Body of pancreas (tissue), 4 donors: ENCODE measurements at regions not wholly inside any gene's neighbourhood (a gene's known extent, or its start where the extent isn't known, plus 50 kb on each side); places are given as distances from the start of the nearest gene placed in this dataset.
A peak's percentile ranks its signal among the peaks of the same experiment; 100 is the strongest.

Experiments used
- ATAC-seq: fragments of 150-250 bp; one replicate; pipeline ENCODE4 v1.9.1; 2016
- DNase-seq, 4 donors: peaks; one replicate each; pipeline ENCODE4 v3.0.0-alpha.2; 2019
- H3K27ac ChIP-seq, 4 donors: fragments of 200-600 bp; sonication (generic); 1 replicate in 3 of 4; 2 replicates in 1 of 4; pipeline versions ENCODE4 v1.5.1 to v1.6.1; 2016 to 2019; ENCODE audit warnings: mild to moderate bottlenecking in 1 of 4, mixed read lengths in 1 of 4, moderate library complexity in 1 of 4
- H3K27me3 ChIP-seq, 2 donors: fragments of 200-600 bp; sonication (generic); one replicate each; pipeline ENCODE4 v1.6.0; 2016; ENCODE audit warnings: mild to moderate bottlenecking in 1 of 2
- H3K36me3 ChIP-seq, 2 donors: fragments of 200-600 bp; sonication (generic); replicated peaks in 1 of 2; 2 replicates each; pipeline ENCODE4 v1.5.1; 2016; ENCODE audit warnings: low read depth in 2 of 2; ENCODE audit not compliant: insufficient read depth in 1 of 2
- H3K4me1 ChIP-seq: fragments of 200-600 bp; sonication (generic); one replicate; pipeline ENCODE4 v1.6.0; 2016
- H3K4me3 ChIP-seq, 2 donors: fragments of 200-600 bp; sonication (generic); 1 replicate in 1 of 2; 2 replicates in 1 of 2; pipeline ENCODE4 v1.5.1; 2016 to 2019
- H3K9me3 ChIP-seq, 3 donors: fragments of 200-600 bp; sonication (generic); 1 replicate in 2 of 3; 2 replicates in 1 of 3; pipeline ENCODE4 v1.5.1; 2016
- CTCF ChIP-seq, 7 experiments: fragments of 450-650 bp in 4 of 7; fragments of 200-600 bp in 3 of 7; sonication (generic) in 3 of 7; IDR thresholded peaks; one replicate each; pipeline ENCODE4 v1.5.1; 2016 to 2019; ENCODE audit warnings: antibody characterized with exemption in 7 of 7
- POLR2A ChIP-seq, 3 donors: fragments of 450-650 bp; IDR thresholded peaks; one replicate each; pipeline ENCODE4 v1.6.1; 2016; ENCODE audit warnings: antibody characterized with exemption in 3 of 3, mild to moderate bottlenecking in 2 of 3
- WGBS, 2 donors: methylation state at CpG; one replicate each; pipeline ENCODE4 v1.1.5; 2017; 5-methylcytosine and 5-hydroxymethylcytosine counted together
- intact Hi-C: fragments of 100-400 bp; cut with DNase I; formaldehyde crosslinking; loops from one replicate; pipeline ENCODE4 v1.15.1; 2023

- no peak for ATAC-seq
- Histone ChIP-seq H3K36me3 (no peaks in the 10 kb centered on the region), H3K27me3 (no peaks in the 10 kb centered on the region), H3K4me3 (no peak overlapping the region), H3K4me1 (no peaks in the 10 kb centered on the region), H3K9me3 (no peaks in the 10 kb centered on the region), H3K27ac (no peak overlapping the region)
- TF ChIP-seq POLR2A (IDR thresholded peaks at IDR 0.05) (no peak), CTCF (IDR thresholded peaks at IDR 0.05) (no peak)
- intact Hi-C loops, result no loop called here
- DNase-seq, result no peak
Observed at GRCh38 chr11:104467404-104467803, 303.5 kb upstream of the PDGFD start.

GRCh38 chr11:104465321-104465720 lies 301.4 kb upstream of the PDGFD start:
- Histone ChIP-seq H3K4me1 (no peaks in the 10 kb centered on the region), H3K27ac (no peak overlapping the region), H3K4me3 (no peak overlapping the region), H3K9me3 (no peaks in the 10 kb centered on the region), H3K27me3 (no peaks in the 10 kb centered on the region), H3K36me3 (no peaks in the 10 kb centered on the region)
- ATAC-seq, result no peak
- no peak for DNase-seq
- no peak for TF ChIP-seq CTCF (IDR thresholded peaks at IDR 0.05)
- TF ChIP-seq POLR2A (IDR thresholded peaks at IDR 0.05), result no peak
- intact Hi-C loops, result no loop called here
- WGBS, 2 donors, result 79 to 92% methylated on average over 1 of the region's 1 CpG

- Histone ChIP-seq H3K27ac (no peak overlapping the region), H3K9me3 (no peaks in the 10 kb centered on the region), H3K27me3 (no peaks in the 10 kb centered on the region), H3K4me1 (no peaks in the 10 kb centered on the region), H3K36me3 (no peaks in the 10 kb centered on the region), H3K4me3 (no peak overlapping the region)
- WGBS, 2 donors, result 61 to 71% methylated on average over 1 of the region's 1 CpG
- intact Hi-C loops, result no loop called here
- TF ChIP-seq CTCF (IDR thresholded peaks at IDR 0.05), result no peak
- no peak for TF ChIP-seq POLR2A (IDR thresholded peaks at IDR 0.05)
- no peak for DNase-seq
- ATAC-seq, result no peak
Observed at GRCh38 chr11:104464691-104465090, 300.7 kb upstream of the PDGFD start.

GRCh38 chr11:104462341-104462740 lies 298.4 kb upstream of the PDGFD start:
- DNase-seq (no peak), ATAC-seq (no peak)
- H3K4me1 ChIP-seq, result no peaks in the 10 kb centered on the region
- no peaks in the 10 kb centered on the region for H3K27me3 ChIP-seq
- 87 to 91% methylated on average over 2 of the region's 2 CpGs for WGBS, 2 donors
- no peak overlapping the region for H3K4me3 ChIP-seq
- intact Hi-C loops, result no loop called here
- no peak overlapping the region for H3K27ac ChIP-seq
- no peaks in the 10 kb centered on the region for H3K36me3 ChIP-seq
- TF ChIP-seq CTCF (IDR thresholded peaks at IDR 0.05) (no peak), POLR2A (IDR thresholded peaks at IDR 0.05) (no peak)
- H3K9me3 ChIP-seq, result no peaks in the 10 kb centered on the region

- intact Hi-C loops, result no loop called here
- ATAC-seq, result peak; percentile 80
- peak; percentile 32 to 59 (median 51) for DNase-seq
- Histone ChIP-seq H3K4me1 (peaks cover 22% of the 10 kb centered on the region), H3K4me3 (no peak overlapping the region), H3K36me3 (no peaks in the 10 kb centered on the region), H3K9me3 (peaks cover 0 to 4% (median 0%) of the 10 kb centered on the region in 3 donors), H3K27me3 (no peaks in the 10 kb centered on the region), H3K27ac (peak overlapping the region in 1 of 4 donors; percentile 47)
- WGBS, 2 donors, result 54 to 63% methylated on average over 4 of the region's 4 CpGs
- TF ChIP-seq CTCF (IDR thresholded peaks at IDR 0.05), result no peak
- no peak for TF ChIP-seq POLR2A (IDR thresholded peaks at IDR 0.05)
Observed at GRCh38 chr11:104451197-104451893, 287.4 kb upstream of the PDGFD start.
